HG02759 (cell line): ENCODE measurements at regions not wholly inside any gene's neighbourhood (a gene's known extent, or its start where the extent isn't known, plus 50 kb on each side); places are given as distances from the start of the nearest gene placed in this dataset.
A peak's percentile ranks its signal among the peaks of the same experiment; 100 is the strongest.

ENCODE experiments used
- ATAC-seq: cut with Tn5 transposase; IDR thresholded peaks from one replicate; pipeline ENCODE4 v1.9.1; 2021; ENCODE audit warnings: mild to moderate bottlenecking, moderate library complexity; ENCODE audit not compliant: unreplicated experiment

- ATAC-seq = no peak
Observed at GRCh38 chr12:41983394-41983793, 161.3 kb downstream of the GXYLT1 start.

GRCh38 chr12:41981758-41982157 is 162.9 kb downstream of the GXYLT1 start:
- no peak for ATAC-seq

- ATAC-seq = no peak
Observed at GRCh38 chr12:41981013-41981412, 163.7 kb downstream of the GXYLT1 start.

- ATAC-seq = no peak
Observed at GRCh38 chr12:41980390-41980789, 164.3 kb downstream of the GXYLT1 start.

- ATAC-seq = no peak
Observed at GRCh38 chr12:41979574-41979973, 165.1 kb downstream of the GXYLT1 start.

- ATAC-seq = no peak
Observed at GRCh38 chr12:41972598-41972997, 172.1 kb downstream of the GXYLT1 start.

- ATAC-seq = no peak
Observed at GRCh38 chr12:41972196-41972595, 172.5 kb downstream of the GXYLT1 start.

GRCh38 chr12:41970744-41971143 is 173.9 kb downstream of the GXYLT1 start:
- ATAC-seq = no peak

GRCh38 chr12:41968599-41968998 is 176.1 kb downstream of the GXYLT1 start:
- ATAC-seq = no peak

- no peak for ATAC-seq
Observed at GRCh38 chr12:41967668-41968500, 176.8 kb downstream of the GXYLT1 start.

GRCh38 chr12:41966916-41967315 is 177.8 kb downstream of the GXYLT1 start:
- ATAC-seq = no peak

GRCh38 chr12:41966001-41966400 is 178.7 kb downstream of the GXYLT1 start:
- no peak for ATAC-seq

GRCh38 chr12:41963398-41963797 is 181.3 kb downstream of the GXYLT1 start:
- no peak for ATAC-seq

- ATAC-seq = no peak
Observed at GRCh38 chr12:41962171-41962572, 182.5 kb downstream of the GXYLT1 start.

- no peak for ATAC-seq
Observed at GRCh38 chr12:41959271-41959670, 185.4 kb downstream of the GXYLT1 start.

GRCh38 chr12:41956353-41956752 is 188.3 kb downstream of the GXYLT1 start:
- no peak for ATAC-seq

GRCh38 chr12:41950455-41950854 is 194.2 kb downstream of the GXYLT1 start:
- peak; percentile 49 for ATAC-seq

GRCh38 chr12:41946106-41946505 is 198.6 kb downstream of the GXYLT1 start:
- ATAC-seq = no peak

- ATAC-seq = no peak
Observed at GRCh38 chr12:41944216-41944615, 200.5 kb downstream of the GXYLT1 start.

GRCh38 chr12:41943671-41944070 is 201.0 kb downstream of the GXYLT1 start:
- no peak for ATAC-seq

GRCh38 chr12:41942354-41942753 is 202.3 kb downstream of the GXYLT1 start:
- ATAC-seq = no peak

- ATAC-seq = no peak
Observed at GRCh38 chr12:41941079-41941478, 203.6 kb downstream of the GXYLT1 start.

GRCh38 chr12:41940571-41940970 is 204.1 kb downstream of the GXYLT1 start:
- ATAC-seq = no peak
